ENCODE measurements at regions not wholly inside any gene's neighbourhood (a gene's known extent, or its start where the extent isn't known, plus 50 kb on each side); places are given as distances from the start of the nearest gene placed in this dataset.
"Not testable (repeated sequence)": the region's sequence is repeated elsewhere in the genome, so short reads cannot be mapped to it uniquely, and the experiment has no call there.

DNA sequence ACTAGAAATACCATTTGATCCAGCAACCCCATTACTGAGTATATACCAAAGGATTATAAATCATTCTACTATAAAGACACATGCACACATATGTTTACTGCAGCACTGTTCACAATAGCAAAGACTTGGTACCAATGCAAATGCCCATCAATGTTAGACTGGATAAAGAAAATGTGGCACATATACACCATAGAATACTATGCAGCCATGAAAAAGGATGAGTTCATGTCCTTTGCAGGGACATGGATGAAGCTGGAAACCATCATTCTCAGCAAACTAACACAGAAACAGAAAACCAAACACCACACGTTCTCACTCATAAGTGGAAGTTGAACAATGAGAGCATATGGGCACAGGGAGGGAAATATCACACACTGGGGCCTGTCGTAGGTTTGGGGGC lies 106.0 kb downstream of the SPATA18 start:
- FAIRE-seq; DNase-seq (ENCODE audit: extremely low spot score, insufficient read length, low read depth): not testable (repeated sequence)

- DNase-seq (ENCODE audit: extremely low spot score, insufficient read length, low read depth) (no peak), FAIRE-seq (no peak)
Observed at GRCh38 chr4:52157641-52158316, 106.7 kb downstream of the SPATA18 start.

DNA sequence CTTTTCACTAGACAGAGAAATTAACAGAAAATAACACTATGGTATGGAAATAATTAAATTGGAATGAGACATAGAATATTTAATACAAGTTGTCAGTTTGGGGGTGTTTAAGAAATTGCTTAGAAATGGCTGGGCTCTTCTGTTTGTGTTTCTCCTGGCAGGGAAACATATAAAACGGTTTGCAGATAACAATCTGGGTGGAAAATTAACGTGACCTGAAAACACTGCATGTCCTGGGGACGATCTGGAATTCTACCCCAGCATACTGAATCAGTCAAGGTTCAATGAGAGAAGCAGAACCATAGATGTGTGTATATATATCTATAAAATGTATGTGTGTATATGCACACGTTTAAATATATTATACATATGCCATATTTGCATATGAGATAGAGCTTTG lies 109.8 kb downstream of the SPATA18 start:
- no peak for FAIRE-seq
- DNase-seq (ENCODE audit: extremely low spot score, insufficient read length, low read depth) = no peak

DNA sequence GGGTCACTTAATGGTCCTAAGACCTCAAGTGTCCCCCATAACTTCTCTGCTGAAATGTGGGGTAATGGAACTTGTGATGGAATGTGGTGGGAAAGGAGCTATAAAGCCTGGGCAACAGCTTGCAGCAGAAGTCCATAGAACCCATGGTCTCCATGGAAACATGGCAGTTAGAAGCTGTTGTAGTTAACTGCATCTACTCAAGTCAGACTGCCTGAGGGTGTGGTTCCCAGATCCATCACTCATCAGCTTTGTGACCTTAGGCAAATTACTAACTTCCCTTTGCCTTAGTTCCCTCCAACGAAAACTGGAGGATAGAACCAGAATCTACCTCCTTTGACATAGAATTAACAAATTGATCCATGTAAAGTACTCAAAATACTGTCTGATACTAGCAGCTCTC lies 113.0 kb downstream of the SPATA18 start:
- no peak for DNase-seq (ENCODE audit: extremely low spot score, insufficient read length, low read depth)
- no peak for FAIRE-seq

GRCh38 chr4:52172166-52172565 lies 121.1 kb downstream of the SPATA18 start:
- DNase-seq (ENCODE audit: extremely low spot score, insufficient read length, low read depth) (no peak), FAIRE-seq (no peak)

- FAIRE-seq (no peak), DNase-seq (ENCODE audit: extremely low spot score, insufficient read length, low read depth) (no peak)
Observed at GRCh38 chr4:52173470-52174045, 122.5 kb downstream of the SPATA18 start.

GRCh38 chr4:52187603-52188002 lies 136.5 kb downstream of the SPATA18 start:
- FAIRE-seq (no peak), DNase-seq (ENCODE audit: extremely low spot score, insufficient read length, low read depth) (no peak)

- DNase-seq (ENCODE audit: extremely low spot score, insufficient read length, low read depth) = no peak
- FAIRE-seq = no peak
Observed at GRCh38 chr4:52192001-52192400, 140.9 kb downstream of the SPATA18 start.

DNA sequence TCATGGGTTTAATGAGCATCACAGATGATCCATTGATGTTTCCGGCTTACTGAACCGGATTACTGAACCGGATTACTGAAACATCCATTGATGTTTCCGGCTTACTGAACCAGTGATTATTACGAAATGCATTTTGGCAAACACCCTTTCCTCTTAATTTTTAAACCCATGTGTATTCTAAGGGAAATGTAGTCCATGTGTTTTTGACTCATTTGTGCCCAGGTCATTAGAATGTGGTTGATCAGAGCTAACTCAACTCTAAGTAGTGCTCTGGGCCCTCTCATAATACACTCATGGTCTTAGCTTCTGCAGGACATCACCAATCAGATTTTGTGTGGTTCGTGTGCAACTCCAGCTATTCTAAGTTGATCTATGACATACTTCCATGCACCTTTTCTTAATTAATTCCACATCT lies 141.6 kb downstream of the SPATA18 start:
- no peak for DNase-seq (ENCODE audit: extremely low spot score, insufficient read length, low read depth)
- no peak for FAIRE-seq

DNA sequence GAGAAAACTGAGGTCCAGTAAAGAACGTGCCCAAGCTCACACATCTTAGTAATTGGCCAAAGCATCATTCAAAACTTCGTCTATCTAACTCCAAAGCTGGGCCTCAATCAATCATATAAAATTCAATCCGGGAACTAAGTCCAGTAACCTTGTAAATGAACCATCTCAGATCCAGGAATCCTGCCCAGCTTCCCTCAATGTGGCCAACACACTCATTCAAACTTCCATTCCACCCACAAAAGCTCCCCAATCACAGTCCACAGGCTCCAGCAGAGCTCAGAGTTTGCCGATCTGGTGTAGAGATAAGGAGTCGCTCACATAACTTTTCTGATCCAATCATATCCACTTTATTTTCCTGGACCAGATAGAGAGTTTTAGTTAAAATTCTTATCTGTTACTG lies 144.8 kb downstream of the SPATA18 start:
- FAIRE-seq (no peak), DNase-seq (ENCODE audit: extremely low spot score, insufficient read length, low read depth) (no peak)

GRCh38 chr4:52196606-52197130 lies 145.6 kb downstream of the SPATA18 start:
- no peak for FAIRE-seq
- no peak for DNase-seq (ENCODE audit: extremely low spot score, insufficient read length, low read depth)

- DNase-seq (ENCODE audit: extremely low spot score, insufficient read length, low read depth) (no peak), FAIRE-seq (no peak)
Observed at GRCh38 chr4:52197306-52197705, 146.2 kb downstream of the SPATA18 start.

GRCh38 chr4:52198294-52198693 lies 147.2 kb downstream of the SPATA18 start:
- DNase-seq (ENCODE audit: extremely low spot score, insufficient read length, low read depth) = no peak
- FAIRE-seq = no peak

DNA sequence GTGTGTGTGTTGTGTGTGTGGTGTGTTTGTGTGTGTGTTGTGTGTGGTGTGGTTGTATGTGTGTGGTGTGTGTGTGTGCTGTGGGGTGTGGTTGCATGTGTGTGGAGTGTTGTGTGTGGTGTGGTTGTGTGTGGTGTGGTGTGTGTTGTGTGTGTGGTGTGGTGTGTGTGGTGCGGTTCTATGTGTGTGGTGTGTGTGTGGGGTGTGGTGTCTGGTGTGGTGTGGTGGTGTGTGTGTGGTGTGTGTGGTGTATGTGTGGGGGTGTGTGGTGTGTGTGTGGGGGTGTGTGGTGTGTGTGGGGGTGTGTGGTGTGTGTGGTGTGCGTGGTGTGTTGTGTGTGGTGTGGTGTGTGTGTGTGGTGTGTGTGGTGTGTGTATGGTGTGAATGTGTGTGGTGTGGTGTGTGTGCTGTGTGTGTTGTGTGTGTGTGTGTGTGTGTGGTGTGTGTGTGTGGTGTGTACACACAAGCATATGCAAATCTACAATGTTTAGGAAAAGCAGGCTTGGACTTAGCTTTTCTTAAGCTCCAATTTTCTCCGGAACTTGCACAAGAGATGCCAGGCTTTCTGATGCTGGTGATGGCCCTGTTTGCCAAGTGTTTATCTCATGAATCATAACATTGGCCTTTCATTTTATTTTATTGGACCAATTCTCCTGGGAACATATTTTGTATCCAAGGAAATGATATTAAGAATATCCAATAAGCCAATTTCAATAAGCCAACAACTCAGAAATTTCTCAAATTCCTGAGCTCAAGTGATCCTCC lies 148.7 kb downstream of the SPATA18 start:
- DNase-seq (ENCODE audit: extremely low spot score, insufficient read length, low read depth) = no peak
- peak; percentile 38 for FAIRE-seq

GRCh38 chr4:52200339-52200725 lies 149.2 kb downstream of the SPATA18 start:
- DNase-seq (ENCODE audit: extremely low spot score, insufficient read length, low read depth) (no peak), FAIRE-seq (no peak)

- FAIRE-seq = no peak
- DNase-seq (ENCODE audit: extremely low spot score, insufficient read length, low read depth) = no peak
Observed at GRCh38 chr4:52201715-52202114, 150.6 kb downstream of the SPATA18 start.

- FAIRE-seq = no peak
Observed at GRCh38 chr4:52202251-52202779, 151.2 kb downstream of the SPATA18 start.

GRCh38 chr4:52202931-52203330 lies 151.8 kb downstream of the SPATA18 start:
- DNase-seq (ENCODE audit: extremely low spot score, insufficient read length, low read depth) = no peak
- no peak for FAIRE-seq

More at GRCh38 chr4:52202251-52202779, 151.2 kb downstream of the SPATA18 start:
- no peak for DNase-seq (ENCODE audit: extremely low spot score, insufficient read length, low read depth)

- FAIRE-seq = no peak
Observed at GRCh38 chr4:52203351-52203750, 152.2 kb downstream of the SPATA18 start.

DNA sequence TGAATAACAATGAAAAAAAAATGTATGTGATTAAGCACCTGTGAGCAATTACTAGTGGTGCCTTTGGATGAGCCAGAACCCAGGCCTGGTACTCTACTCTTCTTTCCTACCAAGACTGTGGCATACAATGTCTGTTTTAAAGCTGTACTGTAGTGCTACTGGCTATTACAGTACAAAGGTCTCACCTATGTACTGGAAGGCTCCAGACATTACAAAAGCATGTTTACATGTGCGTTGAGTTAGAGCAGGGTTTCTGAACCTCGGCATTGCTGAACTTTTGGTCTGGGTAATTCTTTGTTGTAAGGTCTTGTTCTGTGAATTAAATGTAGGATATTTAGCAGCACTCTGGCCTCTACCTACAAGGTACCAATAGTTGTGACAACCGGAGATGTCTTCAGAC lies 153.8 kb downstream of the SPATA18 start:
- no peak for FAIRE-seq

More at GRCh38 chr4:52203351-52203750, 152.2 kb downstream of the SPATA18 start:
- DNase-seq (ENCODE audit: extremely low spot score, insufficient read length, low read depth) = no peak

GRCh38 chr4:52207146-52207545 lies 156.0 kb downstream of the SPATA18 start:
- not testable (repeated sequence) for FAIRE-seq; DNase-seq (ENCODE audit: extremely low spot score, insufficient read length, low read depth)

More for the DNA sequence above, 153.8 kb downstream of the SPATA18 start:
- no peak for DNase-seq (ENCODE audit: extremely low spot score, insufficient read length, low read depth)
